GM19324 (cell line): ENCODE measurements at regions not wholly inside any gene's neighbourhood (a gene's known extent, or its start where the extent isn't known, plus 50 kb on each side); places are given as distances from the start of the nearest gene placed in this dataset.
A peak's percentile ranks its signal among the peaks of the same experiment; 100 is the strongest.

Source experiments
- ATAC-seq: cut with Tn5 transposase; IDR thresholded peaks from one replicate; pipeline ENCODE4 v1.9.1; 2021; ENCODE audit warnings: mild to moderate bottlenecking, moderate library complexity; ENCODE audit not compliant: unreplicated experiment, low FRiP score

DNA sequence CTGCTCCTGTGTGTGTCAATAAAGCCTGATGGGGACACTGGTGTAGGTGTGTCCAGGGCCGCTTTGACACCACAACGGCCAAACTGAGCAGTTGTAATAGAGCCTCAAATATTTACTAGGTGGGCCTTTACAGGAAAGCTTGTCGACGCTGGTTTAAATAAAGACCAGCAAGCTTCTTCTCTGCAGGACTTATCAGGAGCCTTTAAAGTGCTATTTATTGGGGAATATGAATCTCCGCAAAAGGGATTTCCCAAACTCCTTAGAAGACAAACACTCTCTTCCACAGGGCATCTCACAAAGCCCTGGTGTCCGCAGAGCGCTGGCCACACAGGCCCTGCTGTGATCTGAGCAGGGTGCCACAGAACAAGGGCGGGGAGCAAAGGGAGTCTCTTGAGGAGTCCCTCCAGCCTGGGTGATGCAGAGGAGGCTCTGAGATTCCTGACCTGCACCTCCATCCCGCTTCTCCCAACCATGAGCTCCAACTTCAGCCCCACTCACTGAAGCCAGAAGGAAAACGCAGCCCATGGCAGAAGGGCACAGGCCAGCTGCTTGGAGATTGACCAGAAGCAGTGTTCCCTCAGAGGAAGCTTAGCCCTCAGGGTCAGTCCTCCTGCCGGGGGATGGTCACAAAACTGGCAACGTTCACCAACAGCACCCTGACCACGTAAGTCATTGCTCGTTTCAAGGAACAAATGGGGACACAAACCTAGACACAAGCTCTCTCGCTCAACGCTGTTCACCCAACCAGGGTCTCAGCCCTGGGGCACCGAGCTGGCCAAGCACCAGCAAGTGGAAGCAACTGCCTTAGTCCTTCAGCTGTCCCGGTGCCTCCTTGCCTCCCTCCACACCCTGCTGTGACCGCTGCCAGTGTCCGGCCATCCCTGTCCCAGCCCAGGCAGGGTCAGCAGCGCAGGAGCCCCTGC lies 129.5 kb downstream of the OAT start:
- no peak for ATAC-seq

DNA sequence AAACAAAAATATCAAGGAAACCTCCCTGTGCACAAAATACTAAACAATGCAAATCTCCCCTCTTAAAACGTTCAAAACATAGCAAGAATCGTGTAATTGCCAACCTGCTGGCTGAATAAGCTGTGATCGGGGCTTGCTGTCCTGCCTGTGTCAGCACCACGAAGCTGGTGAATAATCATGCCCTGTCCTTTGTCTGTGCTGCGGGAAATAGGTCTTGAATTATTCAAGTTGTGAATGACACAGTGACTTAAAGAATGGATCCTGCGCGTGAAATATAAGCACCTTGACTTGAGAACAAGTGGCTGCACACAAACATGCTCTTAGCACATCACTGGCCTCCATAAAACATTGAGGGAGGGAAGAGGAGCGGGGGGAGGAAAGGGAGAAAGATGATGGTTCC lies 130.2 kb downstream of the OAT start:
- ATAC-seq, result no peak

DNA sequence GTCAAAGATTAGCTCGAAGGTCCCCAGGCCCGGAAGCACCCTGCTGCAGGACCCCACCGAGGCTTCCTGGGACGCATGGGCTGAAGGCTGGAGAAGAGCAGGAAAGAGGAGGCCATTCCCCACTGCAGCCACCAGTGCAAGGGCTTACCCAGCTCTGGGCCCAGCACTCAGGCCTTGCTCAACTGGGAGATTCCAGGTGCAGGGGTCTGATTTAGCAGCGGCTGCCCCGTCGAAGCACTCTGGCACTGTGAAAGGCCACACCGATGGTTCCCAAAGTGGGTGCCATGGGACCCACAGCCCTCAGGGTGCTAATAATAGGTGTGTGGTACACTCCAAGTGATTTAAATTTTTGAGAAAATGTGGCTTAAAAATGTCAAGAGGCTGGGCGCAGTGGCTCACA lies 130.9 kb downstream of the OAT start:
- no peak for ATAC-seq

DNA sequence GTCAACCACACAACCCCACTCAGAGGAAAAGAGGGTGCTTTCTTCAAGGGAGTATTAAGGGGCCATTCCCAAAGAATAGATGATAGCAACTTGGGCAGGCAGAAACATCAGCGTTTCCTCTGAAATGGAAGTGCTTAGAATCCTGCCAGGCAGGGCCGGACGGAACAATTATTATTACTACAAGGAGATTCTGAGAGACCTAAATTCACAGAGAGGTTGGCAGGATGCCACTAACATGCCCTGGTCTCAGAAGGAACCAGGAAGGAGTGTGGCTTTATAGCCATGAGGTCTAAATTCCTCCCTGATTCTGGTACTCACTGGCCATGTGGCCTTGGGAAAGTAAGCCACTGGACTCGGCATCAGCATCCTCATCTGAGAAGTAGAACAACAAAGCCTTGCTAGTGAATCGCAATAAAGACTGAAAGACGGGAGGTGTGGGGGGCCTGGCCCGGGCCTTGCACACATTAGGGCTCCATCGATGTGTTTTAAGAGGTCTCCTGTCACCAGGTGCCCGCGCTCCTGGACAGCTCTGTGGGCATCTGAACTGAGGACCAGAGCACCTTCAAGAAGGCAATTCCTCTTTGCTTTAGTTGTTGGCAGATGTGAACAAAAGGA lies 131.5 kb downstream of the OAT start:
- ATAC-seq, result no peak

DNA sequence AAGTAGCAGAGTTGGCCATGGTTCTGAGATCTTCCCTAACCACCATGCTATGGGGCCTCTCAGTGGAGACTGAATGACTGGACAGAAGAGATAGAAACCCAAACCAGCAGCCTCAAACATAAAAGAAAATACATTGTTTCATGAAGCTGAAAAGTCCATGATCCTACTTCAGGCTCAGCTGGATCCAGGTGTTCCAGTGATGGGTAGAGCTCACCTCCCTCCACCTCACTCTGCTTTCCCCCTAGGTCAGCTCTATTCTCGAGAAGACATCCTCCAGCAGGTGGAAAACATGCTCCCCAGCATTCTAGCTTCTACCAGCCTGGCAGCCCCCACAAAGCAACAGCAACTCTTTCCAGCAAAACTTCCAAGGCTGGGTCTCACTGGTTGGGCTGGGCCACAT lies 132.1 kb downstream of the OAT start:
- ATAC-seq, result no peak

DNA sequence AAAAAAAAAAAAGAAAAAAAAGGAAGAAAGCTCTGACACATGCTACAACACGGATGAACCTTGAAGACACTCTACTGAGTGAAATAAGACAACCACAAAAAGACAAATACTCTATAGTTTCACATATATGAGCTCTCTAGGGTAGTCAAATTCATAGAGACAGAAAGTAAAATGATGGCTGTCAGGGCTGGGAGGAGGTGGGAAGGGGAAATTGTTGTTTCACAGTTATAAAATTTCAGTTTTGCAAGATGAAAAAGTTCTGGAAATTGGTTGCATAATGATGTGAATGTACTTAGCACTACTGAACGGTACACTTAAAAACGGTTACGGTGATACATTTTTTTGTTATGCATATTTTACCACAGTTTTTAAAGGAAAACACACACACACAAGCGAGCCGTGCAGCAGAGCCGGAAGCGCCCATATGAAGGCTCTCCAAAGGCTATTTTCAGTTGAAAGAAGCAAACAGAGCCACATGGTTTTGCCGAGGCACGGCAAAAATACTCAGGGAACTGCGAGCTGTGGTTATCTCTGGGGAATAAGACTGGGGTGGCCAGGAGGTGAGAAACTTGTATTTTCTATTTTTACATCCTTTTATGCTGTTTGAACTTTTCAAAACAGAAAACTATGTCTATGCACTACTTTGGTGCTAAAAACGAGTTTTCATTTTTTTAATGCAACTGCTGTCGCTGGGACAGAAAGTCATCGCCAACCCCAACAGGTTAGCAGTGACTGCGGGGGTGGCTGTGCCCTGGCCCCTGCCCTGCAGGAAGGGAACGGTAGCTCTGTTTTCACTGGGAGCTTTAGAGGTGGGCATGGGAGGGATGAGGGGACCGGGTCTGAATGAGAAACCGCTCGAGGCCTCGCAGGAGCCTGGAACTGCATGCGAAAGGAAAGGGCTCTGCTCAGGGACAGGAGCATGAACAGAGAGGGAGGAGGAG lies 132.9 kb downstream of the OAT start:
- peak; percentile 62 for ATAC-seq

DNA sequence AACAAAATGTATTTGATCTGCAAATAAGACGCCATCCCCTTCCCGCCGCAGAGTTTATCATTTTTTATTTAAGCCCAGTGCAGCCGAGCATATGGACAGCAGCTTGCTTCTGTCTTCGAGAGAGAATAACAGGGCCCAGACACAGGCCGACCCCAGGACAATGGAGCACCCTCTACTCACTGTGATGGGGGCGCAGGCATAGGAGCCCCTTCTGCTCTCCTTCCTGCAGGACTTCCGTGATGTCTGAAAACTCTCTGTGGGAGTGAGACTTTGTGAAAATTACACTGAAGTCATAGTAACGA lies 134.8 kb downstream of the OAT start:
- no peak for ATAC-seq

DNA sequence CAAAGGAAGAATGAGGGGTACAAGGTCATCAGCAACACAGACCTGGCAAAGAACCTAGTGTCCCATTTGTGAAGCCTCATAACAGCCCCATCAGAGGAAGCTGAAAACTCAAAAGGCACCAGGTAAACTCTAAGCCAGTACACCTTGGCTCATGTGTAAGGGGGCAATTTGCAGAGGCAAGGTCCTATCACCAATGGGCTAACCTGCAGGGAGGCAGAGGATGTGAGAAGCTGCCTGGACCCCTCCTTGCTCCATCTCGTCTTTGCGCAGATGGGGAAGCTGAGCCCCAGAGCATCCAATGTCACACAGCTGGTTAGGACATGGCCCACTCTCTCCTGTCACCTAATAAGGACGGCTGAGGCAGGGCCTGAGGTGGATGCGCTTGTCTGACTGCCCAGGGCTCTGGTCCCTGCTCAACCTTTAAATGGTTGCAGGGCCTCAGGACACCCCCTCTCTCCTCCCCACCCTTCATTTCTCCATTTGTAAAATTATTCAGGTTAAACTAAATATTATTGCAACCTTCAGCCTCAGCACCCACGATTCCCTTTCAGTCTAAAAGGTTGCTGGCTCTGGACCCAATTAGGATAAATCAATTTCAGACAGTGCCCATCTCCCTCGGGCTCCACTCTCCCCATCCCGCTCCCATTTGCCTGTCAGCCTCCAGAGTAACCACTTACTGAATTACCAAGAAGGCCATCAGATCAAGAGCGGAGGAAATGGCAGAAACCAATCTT lies 135.3 kb downstream of the OAT start:
- ATAC-seq, result no peak

DNA sequence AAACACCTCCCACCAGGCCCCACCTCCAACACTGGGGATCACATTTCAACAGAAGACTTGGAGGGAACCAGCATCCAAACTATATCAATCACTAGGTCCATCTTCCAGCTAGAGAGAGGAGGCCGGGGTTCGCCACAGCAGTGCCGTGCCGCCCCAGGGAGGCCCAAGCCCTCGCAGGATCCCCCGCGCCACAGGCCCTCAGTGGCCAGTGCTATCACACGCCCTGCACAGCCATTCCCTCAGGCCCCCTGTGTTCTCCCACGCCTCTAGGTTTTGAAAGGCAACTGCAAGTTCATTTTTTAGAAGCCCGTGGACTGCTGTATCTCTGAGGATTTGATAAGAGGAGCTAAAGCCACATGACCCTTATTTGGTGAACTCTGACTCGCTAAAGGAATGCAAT lies 136.4 kb downstream of the OAT start:
- ATAC-seq, result no peak

DNA sequence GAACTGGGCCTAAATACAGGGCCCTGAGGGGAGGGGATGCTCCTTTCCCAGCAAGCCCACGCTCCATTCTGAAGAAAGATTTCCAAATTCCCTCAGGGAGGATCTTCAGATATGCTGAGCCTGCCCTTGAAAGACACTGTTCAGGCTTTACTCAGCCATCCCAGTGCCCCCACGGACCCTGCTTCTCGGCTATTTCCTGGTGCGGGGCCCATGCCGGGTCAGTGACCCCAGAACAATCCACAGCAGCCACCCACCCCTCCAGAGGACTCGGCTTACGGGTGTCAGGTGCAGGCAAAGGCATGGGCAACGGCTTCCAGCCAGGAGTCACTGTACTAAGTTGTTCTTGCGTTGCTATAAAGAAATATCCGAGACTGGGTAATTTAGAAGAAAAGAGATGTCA lies 137.1 kb downstream of the OAT start:
- no peak for ATAC-seq

DNA sequence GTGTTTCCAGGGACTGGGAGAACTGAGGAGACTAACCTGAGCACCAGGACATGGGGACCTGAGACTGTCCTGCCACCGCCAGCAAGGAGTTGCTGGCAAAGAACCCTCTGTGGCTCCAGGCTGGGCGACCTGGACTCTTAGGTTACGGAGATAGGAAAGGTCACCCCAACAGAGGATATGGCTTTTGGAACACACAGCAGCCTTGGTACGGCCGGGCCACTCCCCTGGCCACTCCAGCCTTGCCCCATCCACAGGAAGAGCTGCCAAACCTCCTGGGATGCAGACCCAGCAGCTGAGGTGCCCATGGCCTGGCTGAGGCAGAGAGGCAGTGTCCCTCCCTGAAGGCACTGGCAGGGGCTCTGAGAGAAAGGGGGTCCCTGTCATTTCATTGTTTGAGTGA lies 137.8 kb downstream of the OAT start:
- no peak for ATAC-seq

DNA sequence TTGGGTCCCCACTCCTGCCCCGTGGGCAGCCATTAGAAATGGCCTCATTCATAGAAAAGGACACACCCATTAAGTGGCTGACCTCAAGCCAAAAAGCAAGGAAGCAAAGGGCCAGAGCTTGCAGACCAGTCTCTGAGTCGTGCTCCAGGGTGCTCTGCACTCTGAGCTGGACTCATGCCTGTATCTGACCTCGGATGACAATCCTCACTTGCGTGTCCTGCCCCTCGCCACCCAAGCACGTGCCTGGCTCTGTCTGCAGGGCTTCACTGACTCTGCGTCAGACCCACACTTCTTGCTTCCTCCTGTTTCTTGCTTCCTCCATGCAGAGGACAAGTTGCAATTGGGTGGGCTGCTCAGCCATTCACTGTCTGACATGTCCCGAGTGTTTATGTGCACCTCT lies 138.8 kb downstream of the OAT start:
- ATAC-seq, result no peak

DNA sequence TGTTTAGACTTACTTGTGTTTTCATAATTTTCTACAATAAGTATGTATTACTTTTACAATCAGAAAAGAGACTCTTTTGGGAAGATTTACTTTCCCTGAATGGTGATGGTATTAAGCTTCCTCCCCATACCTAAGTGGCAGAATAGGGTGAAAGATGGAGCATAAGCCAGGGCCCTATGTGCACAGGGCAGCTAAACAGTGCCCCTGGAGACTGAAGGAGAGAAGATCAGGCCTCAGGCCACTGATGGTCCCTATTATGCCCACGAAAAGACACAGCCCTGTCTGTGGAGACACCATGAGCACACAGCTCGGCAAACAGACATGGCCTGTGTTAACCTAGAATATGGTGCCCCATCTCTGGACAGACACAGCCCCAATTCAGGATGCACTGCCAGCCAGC lies 139.4 kb downstream of the OAT start:
- no peak for ATAC-seq

DNA sequence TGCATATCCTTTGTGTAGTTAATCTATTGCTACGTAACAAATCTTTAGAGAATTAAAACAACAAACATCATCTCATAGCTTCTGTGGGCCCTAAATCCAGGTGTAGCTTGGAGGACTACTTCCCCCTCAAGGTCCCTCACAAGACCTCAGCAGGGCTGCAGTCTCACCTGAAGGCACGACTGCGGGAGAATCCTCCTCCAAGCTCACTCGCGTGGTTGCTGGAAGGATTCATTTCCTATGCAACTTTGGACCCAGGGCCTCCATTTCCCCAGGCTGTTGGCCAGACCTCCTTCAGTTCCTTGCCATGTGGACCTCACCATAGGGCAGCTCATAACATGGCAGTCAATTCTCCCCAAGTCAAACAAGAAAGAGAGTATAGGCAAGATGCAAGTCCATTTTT lies 140.4 kb downstream of the OAT start:
- no peak for ATAC-seq

DNA sequence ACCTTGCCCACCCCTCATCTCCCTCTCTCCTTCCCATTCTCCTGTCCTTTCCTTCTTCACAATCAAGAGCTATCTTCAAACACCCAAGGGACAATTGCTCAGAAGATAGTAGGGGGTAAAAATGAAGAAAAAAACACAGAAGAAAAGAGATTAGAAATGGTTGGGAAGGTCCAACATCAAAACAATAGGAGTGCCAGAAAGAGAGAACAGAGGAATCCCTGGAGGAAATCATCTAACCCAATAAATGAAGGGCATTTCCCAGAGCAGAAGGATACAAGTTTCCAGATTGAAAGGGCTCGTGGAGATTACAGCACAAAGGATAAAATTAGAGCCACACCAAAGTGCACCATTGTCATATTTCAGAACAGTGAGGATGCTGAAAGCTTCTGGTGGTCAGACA lies 145.6 kb downstream of the OAT start:
- no peak for ATAC-seq

DNA sequence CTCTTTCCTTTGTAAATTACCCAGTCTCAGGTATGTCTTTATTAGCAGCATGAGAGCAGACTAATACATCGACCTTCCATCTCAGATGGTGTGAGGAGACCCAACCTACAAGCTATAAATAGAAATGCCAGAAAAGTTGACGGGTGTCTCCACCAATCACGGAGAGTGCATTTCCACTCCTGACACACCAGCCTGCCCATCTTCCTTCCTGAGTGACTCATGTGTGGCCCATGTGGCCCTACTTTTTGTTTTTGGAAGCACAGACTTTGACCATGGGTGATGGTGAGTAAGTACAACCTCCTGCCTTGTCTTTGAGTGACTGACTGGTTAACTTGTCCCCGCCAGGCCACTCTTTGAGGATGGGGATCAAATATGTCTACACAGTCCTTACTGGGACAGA lies 147.0 kb downstream of the OAT start:
- ATAC-seq, result no peak

DNA sequence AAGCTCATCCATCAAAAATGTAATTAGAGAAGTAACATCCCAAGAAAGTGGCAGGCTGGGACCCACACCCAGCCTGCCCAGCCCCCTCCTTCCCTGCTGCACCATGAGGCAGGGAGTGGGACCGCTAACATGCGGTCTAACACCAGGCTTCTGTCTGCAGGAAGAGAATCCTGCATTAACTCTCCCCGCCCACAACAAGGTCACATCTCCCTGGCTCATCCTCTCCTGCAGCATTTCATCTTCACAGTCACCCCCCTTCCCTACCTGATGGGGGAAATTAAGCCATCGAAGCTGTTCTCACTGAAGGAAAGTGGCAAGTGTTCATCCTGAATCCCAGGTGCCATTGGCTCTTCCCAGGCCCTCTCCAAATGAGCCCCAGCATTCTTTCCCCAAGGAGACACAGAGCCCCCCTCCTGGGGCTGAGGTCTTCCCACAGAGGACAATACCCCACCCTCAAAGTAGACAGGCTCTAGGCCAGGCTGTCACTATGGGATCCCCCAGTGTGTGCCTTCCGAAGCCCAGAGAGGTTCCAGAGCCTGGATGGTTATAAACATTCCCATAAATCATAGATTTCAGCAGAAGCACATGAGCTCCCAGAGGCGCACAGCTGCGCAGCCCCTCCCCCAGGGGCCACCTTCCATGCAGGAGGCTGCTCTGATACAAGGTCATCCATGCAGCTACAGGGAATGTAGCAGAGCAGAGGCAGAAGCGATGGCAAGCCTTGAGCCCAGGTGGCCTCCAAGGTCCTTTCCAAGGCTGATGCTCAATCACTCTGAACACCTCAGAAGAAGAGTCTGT lies 148.0 kb downstream of the OAT start:
- no peak for ATAC-seq

DNA sequence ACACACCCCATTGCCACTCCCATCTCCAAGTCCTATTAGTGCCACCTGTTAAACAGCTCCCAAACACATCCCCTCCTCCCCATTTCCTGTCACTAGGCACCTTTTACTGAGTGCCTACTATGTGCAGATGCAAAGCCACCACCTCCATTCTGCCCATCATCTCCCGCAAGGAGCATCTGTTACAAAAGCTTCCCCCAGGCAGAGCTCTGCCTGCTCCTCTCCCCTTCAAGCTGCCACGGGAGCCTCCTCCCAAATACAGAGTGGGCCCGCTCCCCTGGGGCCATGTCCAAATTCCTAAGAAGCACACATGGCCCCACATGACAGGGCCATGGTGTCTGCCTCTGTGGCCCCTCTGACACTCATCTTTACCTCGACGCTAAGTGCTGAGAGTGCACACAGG lies 149.7 kb downstream of the OAT start:
- no peak for ATAC-seq

DNA sequence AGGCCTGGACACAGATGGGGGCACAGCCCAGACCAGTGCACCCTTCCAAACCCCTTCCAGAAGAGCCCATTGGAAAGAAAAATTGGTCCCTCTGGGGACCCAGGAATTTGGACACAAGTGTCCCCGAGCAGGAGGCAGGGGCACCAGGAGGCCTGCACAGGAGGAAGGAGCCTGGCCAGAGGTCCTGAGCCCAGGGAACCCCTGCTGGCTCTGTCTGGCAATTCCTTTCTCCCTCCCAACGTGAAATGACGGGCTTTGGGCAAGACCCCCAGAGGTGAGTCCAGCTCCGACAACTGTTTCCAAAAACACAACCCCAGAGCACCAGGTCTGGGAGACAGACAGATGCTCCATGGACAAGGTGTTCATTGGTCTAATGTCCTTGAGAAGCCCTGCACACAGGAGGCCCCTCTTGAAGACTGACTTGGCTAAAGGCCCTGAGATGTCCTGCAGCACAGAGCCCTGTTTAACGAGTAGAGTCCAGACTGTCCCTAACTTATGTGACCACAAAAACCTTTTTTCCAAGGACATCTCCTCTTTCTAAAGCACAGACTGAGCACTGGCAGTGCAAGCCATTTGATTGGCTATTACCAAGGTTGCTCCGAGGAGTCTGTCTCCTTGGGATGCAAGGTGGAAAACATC lies 150.7 kb downstream of the OAT start:
- ATAC-seq, result no peak
